HepG2 (cell line): ENCODE measurements at regions not wholly inside any gene's neighbourhood (a gene's known extent, or its start where the extent isn't known, plus 50 kb on each side); places are given as distances from the start of the nearest gene placed in this dataset.

ENCODE experiments used
- CEBPG ChIP-seq: IDR thresholded peaks from 2 replicates; pipeline ENCODE4 v1.6.1; 2016
- KLF16 ChIP-seq, 2 experiments: sonication (generic) in 1 of 2; formaldehyde crosslinking in 1 of 2; IDR thresholded peaks; 2 replicates each; pipeline versions ENCODE4 v1.6.1 to v1.8.0; 2016 to 2023; ENCODE audit warnings: missing genetic modification reagents in 2 of 2, missing compliant biosample characterization in 1 of 2
- KMT2B ChIP-seq: IDR thresholded peaks from 2 replicates; pipeline ENCODE4 v1.6.1; 2016; ENCODE audit warnings: missing genetic modification reagents, missing compliant biosample characterization
- MIER2 ChIP-seq: IDR thresholded peaks from 2 replicates; pipeline ENCODE4 v1.6.1; 2016; ENCODE audit warnings: missing biosample characterization, missing genetic modification reagents
- SSRP1 ChIP-seq: IDR thresholded peaks from 2 replicates; pipeline ENCODE4 v1.6.1; 2016; ENCODE audit warnings: control low read depth
- TEAD2 ChIP-seq: sonication (generic); formaldehyde crosslinking; IDR thresholded peaks from 2 replicates; pipeline ENCODE4 v1.9.0; 2021; ENCODE audit warnings: missing genetic modification reagents
- TGIF2 ChIP-seq: IDR thresholded peaks from 2 replicates; pipeline ENCODE4 v1.6.1; 2016; ENCODE audit warnings: control low read depth, missing compliant biosample characterization
- WIZ ChIP-seq: sonication (generic); formaldehyde crosslinking; IDR thresholded peaks from 2 replicates; pipeline ENCODE4 v1.5.1; 2020; ENCODE audit warnings: mild to moderate bottlenecking, missing genetic modification reagents
- ZBTB44 ChIP-seq: sonication (generic); formaldehyde crosslinking; IDR thresholded peaks from 2 replicates; pipeline ENCODE4 v1.4.0; 2020; ENCODE audit warnings: missing genetic modification reagents
- ZBTB49 ChIP-seq: sonication (generic); formaldehyde crosslinking; IDR thresholded peaks from 2 replicates; pipeline ENCODE4 v1.4.0; 2020; ENCODE audit warnings: missing genetic modification reagents, borderline replicate concordance
- ZFP37 ChIP-seq: sonication (generic); formaldehyde crosslinking; IDR thresholded peaks from 2 replicates; pipeline ENCODE4 v1.4.0; 2020; ENCODE audit warnings: missing genetic modification reagents, borderline replicate concordance
- ZNF441 ChIP-seq: sonication (generic); formaldehyde crosslinking; IDR thresholded peaks from 2 replicates; pipeline ENCODE4 v1.7.0; 2021; ENCODE audit warnings: missing genetic modification reagents, borderline replicate concordance
- ZNF550 ChIP-seq: sonication (generic); formaldehyde crosslinking; IDR thresholded peaks from 2 replicates; pipeline ENCODE4 v1.4.0; 2020; ENCODE audit warnings: mild to moderate bottlenecking, missing genetic modification reagents, borderline replicate concordance
- ZNF567 ChIP-seq: sonication (generic); formaldehyde crosslinking; IDR thresholded peaks from 2 replicates; pipeline ENCODE4 v1.8.1; 2023; ENCODE audit warnings: mild to moderate bottlenecking, missing genetic modification reagents, borderline replicate concordance
- ZSCAN9 ChIP-seq: IDR thresholded peaks from 2 replicates; pipeline ENCODE4 v1.6.1; 2016; ENCODE audit warnings: borderline replicate concordance
- TF ChIP-seq, protein P1 (sequence below): sonication (generic); formaldehyde crosslinking; IDR thresholded peaks from 2 replicates; pipeline ENCODE4 v1.4.0; 2020; ENCODE audit warnings: missing genetic modification reagents
- TF ChIP-seq, protein P2 (sequence below): sonication (generic); formaldehyde crosslinking; IDR thresholded peaks from 2 replicates; pipeline ENCODE4 v1.9.0; 2021; ENCODE audit warnings: missing genetic modification reagents, borderline replicate concordance
- TF ChIP-seq, protein P3 (sequence below): sonication (generic); formaldehyde crosslinking; IDR thresholded peaks from 2 replicates; pipeline ENCODE4 v1.8.0; 2023; ENCODE audit warnings: mild to moderate bottlenecking, missing genetic modification reagents

DNA sequence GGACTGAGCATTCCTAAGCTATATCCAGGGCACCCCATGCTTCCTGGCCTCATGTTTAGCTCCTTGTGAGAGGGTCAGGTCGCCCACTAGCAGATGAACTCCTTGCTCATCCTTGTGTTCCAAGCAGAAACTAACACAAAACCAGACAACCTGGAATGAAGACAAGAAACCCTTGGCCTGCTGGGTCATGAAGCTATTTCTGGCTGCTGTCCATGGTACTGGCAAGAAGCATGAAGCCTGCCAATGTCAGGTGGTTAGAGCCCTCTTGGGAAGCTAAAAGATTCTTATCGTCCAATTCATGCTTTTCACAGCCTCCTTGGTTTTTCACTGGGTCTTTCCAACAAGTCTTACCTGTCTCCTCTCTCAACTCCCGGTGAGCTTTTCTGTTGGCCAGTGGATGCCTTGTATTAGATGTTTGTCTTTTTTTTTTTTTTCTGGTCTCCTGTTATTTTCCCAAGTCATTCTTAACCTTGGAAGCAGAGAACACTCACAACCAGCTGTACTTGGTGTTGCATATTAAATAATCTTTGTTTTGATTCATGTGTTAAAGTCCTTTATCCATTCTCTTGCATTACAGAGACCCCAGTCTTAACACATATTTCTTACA is 180.3 kb downstream of the ANKRD60 start (continued):
- TF ChIP-seq ZNF550 (CRISPR knock-in tag): no peak
- TF ChIP-seq MIER2: peak; percentile 97
- TF ChIP-seq CEBPG (CRISPR knock-in tag): no peak
- TF ChIP-seq ZNF567 (CRISPR knock-in tag): no peak
- peak; percentile 37; the same call in 1 of the 2 replicates for TF ChIP-seq TGIF2 (CRISPR knock-in tag)
- TF ChIP-seq ZNF441 (CRISPR knock-in tag): peak; percentile 67; the same call in 1 of the 2 replicates
- no peak for TF ChIP-seq SSRP1 (CRISPR knock-in tag)
- TF ChIP-seq, protein P1, sequence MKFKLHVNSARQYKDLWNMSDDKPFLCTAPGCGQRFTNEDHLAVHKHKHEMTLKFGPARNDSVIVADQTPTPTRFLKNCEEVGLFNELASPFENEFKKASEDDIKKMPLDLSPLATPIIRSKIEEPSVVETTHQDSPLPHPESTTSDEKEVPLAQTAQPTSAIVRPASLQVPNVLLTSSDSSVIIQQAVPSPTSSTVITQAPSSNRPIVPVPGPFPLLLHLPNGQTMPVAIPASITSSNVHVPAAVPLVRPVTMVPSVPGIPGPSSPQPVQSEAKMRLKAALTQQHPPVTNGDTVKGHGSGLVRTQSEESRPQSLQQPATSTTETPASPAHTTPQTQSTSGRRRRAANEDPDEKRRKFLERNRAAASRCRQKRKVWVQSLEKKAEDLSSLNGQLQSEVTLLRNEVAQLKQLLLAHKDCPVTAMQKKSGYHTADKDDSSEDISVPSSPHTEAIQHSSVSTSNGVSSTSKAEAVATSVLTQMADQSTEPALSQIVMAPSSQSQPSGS (CRISPR knock-in tag): 0 out of 2 replicates have a peak, but pooled peaks have one; percentile 22
- TF ChIP-seq KLF16 (CRISPR knock-in tag; IDR thresholded peaks at IDR 0.05): 0 out of 4 replicates have a peak, but pooled peaks of 1 of the 2 experiments have one; percentile 21
- TF ChIP-seq ZBTB44 (CRISPR knock-in tag): 0 out of 2 replicates have a peak, but pooled peaks have one; percentile 46
- TF ChIP-seq, protein P2, sequence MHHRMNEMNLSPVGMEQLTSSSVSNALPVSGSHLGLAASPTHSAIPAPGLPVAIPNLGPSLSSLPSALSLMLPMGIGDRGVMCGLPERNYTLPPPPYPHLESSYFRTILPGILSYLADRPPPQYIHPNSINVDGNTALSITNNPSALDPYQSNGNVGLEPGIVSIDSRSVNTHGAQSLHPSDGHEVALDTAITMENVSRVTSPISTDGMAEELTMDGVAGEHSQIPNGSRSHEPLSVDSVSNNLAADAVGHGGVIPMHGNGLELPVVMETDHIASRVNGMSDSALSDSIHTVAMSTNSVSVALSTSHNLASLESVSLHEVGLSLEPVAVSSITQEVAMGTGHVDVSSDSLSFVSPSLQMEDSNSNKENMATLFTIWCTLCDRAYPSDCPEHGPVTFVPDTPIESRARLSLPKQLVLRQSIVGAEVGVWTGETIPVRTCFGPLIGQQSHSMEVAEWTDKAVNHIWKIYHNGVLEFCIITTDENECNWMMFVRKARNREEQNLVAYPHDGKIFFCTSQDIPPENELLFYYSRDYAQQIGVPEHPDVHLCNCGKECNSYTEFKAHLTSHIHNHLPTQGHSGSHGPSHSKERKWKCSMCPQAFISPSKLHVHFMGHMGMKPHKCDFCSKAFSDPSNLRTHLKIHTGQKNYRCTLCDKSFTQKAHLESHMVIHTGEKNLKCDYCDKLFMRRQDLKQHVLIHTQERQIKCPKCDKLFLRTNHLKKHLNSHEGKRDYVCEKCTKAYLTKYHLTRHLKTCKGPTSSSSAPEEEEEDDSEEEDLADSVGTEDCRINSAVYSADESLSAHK (CRISPR knock-in tag): no peak
- TF ChIP-seq WIZ: peak; percentile 89; the same call in 1 of the 2 replicates
- TF ChIP-seq ZBTB49 (CRISPR knock-in tag): peak; percentile 85; the same call in 1 of the 2 replicates
- peak; percentile 37; the same call in 1 of the 2 replicates for TF ChIP-seq KMT2B (CRISPR knock-in tag)
- TF ChIP-seq, protein P3, sequence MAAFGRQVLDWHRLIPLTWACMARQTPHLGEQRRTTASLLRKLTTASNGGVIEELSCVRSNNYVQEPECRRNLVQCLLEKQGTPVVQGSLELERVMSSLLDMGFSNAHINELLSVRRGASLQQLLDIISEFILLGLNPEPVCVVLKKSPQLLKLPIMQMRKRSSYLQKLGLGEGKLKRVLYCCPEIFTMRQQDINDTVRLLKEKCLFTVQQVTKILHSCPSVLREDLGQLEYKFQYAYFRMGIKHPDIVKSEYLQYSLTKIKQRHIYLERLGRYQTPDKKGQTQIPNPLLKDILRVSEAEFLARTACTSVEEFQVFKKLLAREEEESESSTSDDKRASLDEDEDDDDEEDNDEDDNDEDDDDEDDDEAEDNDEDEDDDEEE: no peak
- TF ChIP-seq ZSCAN9 (CRISPR knock-in tag): peak; percentile 54; the same call in 1 of the 2 replicates
- 0 out of 2 replicates have a peak, but pooled peaks have one; percentile 56 for TF ChIP-seq ZFP37 (CRISPR knock-in tag)
- 0 out of 2 replicates have a peak, but pooled peaks have one; percentile 24 for TF ChIP-seq TEAD2 (CRISPR knock-in tag)
